NCI-H2171 (cell line): ENCODE measurements at regions not wholly inside any gene's neighbourhood (a gene's known extent, or its start where the extent isn't known, plus 50 kb on each side); places are given as distances from the start of the nearest gene placed in this dataset.
A peak's percentile ranks its signal among the peaks of the same experiment; 100 is the strongest.
"Not testable (repeated sequence)": the region's sequence is repeated elsewhere in the genome, so short reads cannot be mapped to it uniquely, and the experiment has no call there.

ENCODE experiments used
- DNase-seq: peaks from one replicate; lab custom pipeline; 2025; lab: John Stamatoyannopoulos, UW

- DNase-seq, result no peak
These were observed 1378.2 kb upstream of the PCDH20 start for GRCh38 chr13:62793850-62794249.

- DNase-seq, result no peak
These were observed 1366.2 kb upstream of the PCDH20 start for GRCh38 chr13:62781866-62782265.

GRCh38 chr13:62779161-62779560 lies 1363.5 kb upstream of the PCDH20 start:
- DNase-seq, result no peak

GRCh38 chr13:62767473-62767872 lies 1351.8 kb upstream of the PCDH20 start:
- DNase-seq, result no peak

GRCh38 chr13:62760724-62761123 lies 1345.1 kb upstream of the PCDH20 start:
- DNase-seq, result no peak

- DNase-seq, result no peak
These were observed 1332.0 kb upstream of the PCDH20 start for GRCh38 chr13:62747629-62748028.

- no peak for DNase-seq
These were observed 1331.5 kb upstream of the PCDH20 start for GRCh38 chr13:62747152-62747551.

GRCh38 chr13:62729746-62730145 lies 1314.1 kb upstream of the PCDH20 start:
- not testable (repeated sequence) for DNase-seq

- DNase-seq, result no peak
These were observed 1306.2 kb upstream of the PCDH20 start for GRCh38 chr13:62721893-62722292.

GRCh38 chr13:62711948-62712347 lies 1296.3 kb upstream of the PCDH20 start:
- not testable (repeated sequence) for DNase-seq

- DNase-seq, result no peak
These were observed 1295.1 kb upstream of the PCDH20 start for GRCh38 chr13:62710787-62711186.

GRCh38 chr13:62706048-62706447 lies 1290.4 kb upstream of the PCDH20 start:
- no peak for DNase-seq

GRCh38 chr13:62704875-62705274 lies 1289.2 kb upstream of the PCDH20 start:
- DNase-seq, result no peak

- DNase-seq, result no peak
These were observed 1286.9 kb upstream of the PCDH20 start for GRCh38 chr13:62702502-62702901.

GRCh38 chr13:62697701-62698100 lies 1282.1 kb upstream of the PCDH20 start:
- DNase-seq, result no peak

GRCh38 chr13:62696490-62696889 lies 1280.8 kb upstream of the PCDH20 start:
- DNase-seq, result no peak

- DNase-seq, result no peak
These were observed 1272.1 kb upstream of the PCDH20 start for GRCh38 chr13:62687732-62688131.

- DNase-seq, result no peak
These were observed 1268.7 kb upstream of the PCDH20 start for GRCh38 chr13:62684359-62684758.

GRCh38 chr13:62682788-62683187 lies 1267.1 kb upstream of the PCDH20 start:
- no peak for DNase-seq

GRCh38 chr13:62678039-62678438 lies 1262.4 kb upstream of the PCDH20 start:
- no peak for DNase-seq

- no peak for DNase-seq
These were observed 1248.1 kb upstream of the PCDH20 start for GRCh38 chr13:62663767-62664166.

GRCh38 chr13:62659365-62659764 lies 1243.7 kb upstream of the PCDH20 start:
- DNase-seq, result no peak

- no peak for DNase-seq
These were observed 1237.7 kb upstream of the PCDH20 start for GRCh38 chr13:62653371-62653770.

- peak; percentile 8 for DNase-seq
These were observed 1228.3 kb upstream of the PCDH20 start for GRCh38 chr13:62643799-62644524.
